Mucosa of descending colon (tissue), 3 donors: ENCODE measurements at regions not wholly inside any gene's neighbourhood (a gene's known extent, or its start where the extent isn't known, plus 50 kb on each side); places are given as distances from the start of the nearest gene placed in this dataset.

ENCODE experiments used
- ATAC-seq: fragments of 200-7000 bp; cut with Tn5 transposase; one replicate; pipeline ENCODE4 v1.9.1; 2020; ENCODE audit warnings: mild to moderate bottlenecking, moderate library complexity
- DNase-seq, 3 donors: peaks; one replicate each; pipeline ENCODE4 v3.0.0-alpha.2; 2020
- H3K36me3 ChIP-seq: fragments of 200-600 bp; one replicate; pipeline ENCODE4 v1.8.0; 2021; ENCODE audit warnings: low read depth, mild to moderate bottlenecking
- H3K4me1 ChIP-seq: fragments of 200-600 bp; one replicate; pipeline ENCODE4 v1.8.0; 2021; ENCODE audit warnings: low read depth, mild to moderate bottlenecking
- H3K4me3 ChIP-seq: fragments of 200-600 bp; one replicate; pipeline ENCODE4 v1.8.0; 2021; ENCODE audit warnings: mild to moderate bottlenecking
- H3K9me3 ChIP-seq: fragments of 200-600 bp; one replicate; pipeline ENCODE4 v1.8.0; 2021; ENCODE audit warnings: mild to moderate bottlenecking
- intact Hi-C, 2 donors: fragments of 100-400 bp; cut with DNase I in 1 of 2; cut with micrococcal nuclease in 1 of 2; formaldehyde crosslinking; loops; one replicate each; pipeline versions ENCODE4 v1.11.0 to v1.11.1; 2022; cut with DNase I, micrococcal nuclease
- TF ChIP-seq, protein P1 (sequence below): fragments of 200-600 bp; IDR thresholded peaks from one replicate; pipeline ENCODE4 v1.8.0; 2022; ENCODE audit warnings: antibody characterized with exemption, mild to moderate bottlenecking
- donor health status: DM: no; HTN: no; CAD: no; lungs with moderate emphysema.
- donor health status: DM: no; HTN: no; CAD: no.
- donor health status: DM: no; HTN: yes; CAD: no.

DNA sequence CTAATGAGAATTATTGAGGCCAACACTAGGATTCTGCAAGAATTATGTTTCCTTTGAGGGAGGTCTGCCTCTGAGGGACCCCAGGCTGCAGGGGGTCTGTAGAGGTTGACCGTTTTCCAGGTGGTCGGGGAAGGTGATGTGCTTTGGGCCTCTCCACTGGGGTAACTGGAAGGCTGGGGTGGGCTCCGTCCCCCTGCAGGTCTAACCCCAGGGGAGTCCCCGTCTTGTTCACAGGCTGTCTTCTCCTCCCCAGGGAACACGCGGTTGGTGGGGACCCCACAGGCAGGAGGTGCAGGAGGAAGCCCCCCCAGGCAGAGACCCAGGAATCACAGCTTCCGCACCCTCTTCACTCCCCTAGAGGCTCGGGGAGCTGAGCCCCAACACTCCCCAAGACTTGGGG lies 726.4 kb downstream of the BRD1 start:
- TF ChIP-seq, protein P1, sequence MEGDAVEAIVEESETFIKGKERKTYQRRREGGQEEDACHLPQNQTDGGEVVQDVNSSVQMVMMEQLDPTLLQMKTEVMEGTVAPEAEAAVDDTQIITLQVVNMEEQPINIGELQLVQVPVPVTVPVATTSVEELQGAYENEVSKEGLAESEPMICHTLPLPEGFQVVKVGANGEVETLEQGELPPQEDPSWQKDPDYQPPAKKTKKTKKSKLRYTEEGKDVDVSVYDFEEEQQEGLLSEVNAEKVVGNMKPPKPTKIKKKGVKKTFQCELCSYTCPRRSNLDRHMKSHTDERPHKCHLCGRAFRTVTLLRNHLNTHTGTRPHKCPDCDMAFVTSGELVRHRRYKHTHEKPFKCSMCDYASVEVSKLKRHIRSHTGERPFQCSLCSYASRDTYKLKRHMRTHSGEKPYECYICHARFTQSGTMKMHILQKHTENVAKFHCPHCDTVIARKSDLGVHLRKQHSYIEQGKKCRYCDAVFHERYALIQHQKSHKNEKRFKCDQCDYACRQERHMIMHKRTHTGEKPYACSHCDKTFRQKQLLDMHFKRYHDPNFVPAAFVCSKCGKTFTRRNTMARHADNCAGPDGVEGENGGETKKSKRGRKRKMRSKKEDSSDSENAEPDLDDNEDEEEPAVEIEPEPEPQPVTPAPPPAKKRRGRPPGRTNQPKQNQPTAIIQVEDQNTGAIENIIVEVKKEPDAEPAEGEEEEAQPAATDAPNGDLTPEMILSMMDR = no peak
- no peak overlapping the region for H3K4me3 ChIP-seq
- intact Hi-C loops = no loop called here
- no peaks in the 10 kb centered on the region for H3K9me3 ChIP-seq
- H3K4me1 ChIP-seq = no peaks in the 10 kb centered on the region
- DNase-seq (no peak), ATAC-seq (no peak)
- H3K36me3 ChIP-seq = no peaks in the 10 kb centered on the region

DNA sequence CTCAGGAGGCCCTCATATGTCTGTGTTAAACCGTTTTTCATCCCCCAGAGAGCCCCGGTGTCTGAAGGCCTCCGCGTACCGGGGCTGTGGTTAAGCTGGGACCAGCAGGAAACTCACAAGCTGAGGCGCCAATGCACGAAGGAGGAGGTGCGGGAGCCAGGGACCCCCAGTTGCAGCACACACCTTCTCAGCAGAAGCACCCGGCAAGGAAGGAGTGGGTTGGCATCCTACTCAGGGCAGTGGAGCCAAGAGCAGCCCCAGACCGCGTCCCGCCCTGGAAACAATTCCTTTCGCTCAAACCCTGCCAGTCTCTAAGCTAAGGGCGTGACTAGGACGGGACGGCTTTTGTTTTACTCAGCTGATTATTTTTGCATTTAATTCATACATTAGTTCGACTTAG lies 726.9 kb downstream of the BRD1 start:
- H3K4me1 ChIP-seq = no peaks in the 10 kb centered on the region
- intact Hi-C loops = no loop called here
- DNase-seq (no peak), ATAC-seq (no peak)
- TF ChIP-seq, protein P1 = no peak
- H3K4me3 ChIP-seq = no peak overlapping the region
- no peaks in the 10 kb centered on the region for H3K9me3 ChIP-seq
- no peaks in the 10 kb centered on the region for H3K36me3 ChIP-seq

DNA sequence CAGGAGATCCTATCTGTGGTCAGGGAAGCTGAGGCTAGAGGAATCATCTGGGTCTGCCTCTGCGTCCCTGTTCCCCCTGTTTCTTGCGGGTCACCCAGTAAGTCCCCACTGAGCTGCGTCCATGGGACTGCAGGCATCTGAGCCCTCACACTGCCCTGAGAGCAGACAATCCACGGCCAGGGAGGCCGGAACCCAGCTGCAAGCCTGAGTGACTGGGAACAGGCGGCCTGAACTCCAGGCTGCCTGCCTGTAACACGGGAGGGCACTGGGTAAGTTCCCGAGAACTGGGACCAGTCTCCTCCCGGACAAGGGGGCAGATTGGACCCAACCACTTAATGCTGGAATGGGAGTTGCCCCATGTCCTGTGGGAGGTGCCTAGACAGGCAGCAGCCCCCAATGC lies 727.4 kb downstream of the BRD1 start:
- Histone ChIP-seq H3K4me3 (no peak overlapping the region), H3K4me1 (no peaks in the 10 kb centered on the region), H3K36me3 (no peaks in the 10 kb centered on the region), H3K9me3 (no peaks in the 10 kb centered on the region)
- TF ChIP-seq, protein P1 = no peak
- intact Hi-C loops = no loop called here
- ATAC-seq (no peak), DNase-seq (no peak)

DNA sequence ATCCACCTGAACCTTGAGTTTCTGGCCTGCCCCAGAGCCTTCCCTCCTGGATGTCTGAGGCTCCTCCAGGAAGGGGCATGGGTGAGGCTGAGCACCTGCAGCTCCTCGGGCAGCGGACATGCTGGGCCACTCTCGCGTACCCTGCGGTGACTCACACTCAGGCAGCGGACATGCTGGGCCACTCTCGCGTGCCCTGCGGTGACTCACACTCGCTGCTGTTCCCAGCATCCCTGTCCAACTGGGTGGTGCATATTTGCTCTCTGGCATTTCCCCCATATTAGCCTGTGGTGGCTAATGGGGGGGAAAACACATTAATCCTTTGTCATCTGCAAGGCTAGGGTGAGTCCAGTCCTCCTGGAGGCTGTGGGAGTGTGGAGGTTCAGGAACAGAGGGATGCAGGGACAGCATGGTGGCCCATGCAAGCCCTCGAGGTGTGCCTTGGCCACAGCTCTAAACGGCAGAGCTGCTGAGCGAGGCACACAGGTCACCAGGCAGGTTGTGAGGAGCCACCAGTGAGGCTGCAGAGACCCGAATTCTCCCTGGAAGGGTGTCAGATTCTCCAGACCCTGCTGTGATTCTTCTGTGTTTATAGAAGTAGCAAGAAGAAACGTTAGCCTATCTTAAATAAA lies 728.1 kb downstream of the BRD1 start:
- Histone ChIP-seq H3K4me1 (no peaks in the 10 kb centered on the region), H3K9me3 (no peaks in the 10 kb centered on the region), H3K4me3 (no peak overlapping the region), H3K36me3 (no peaks in the 10 kb centered on the region)
- no peak for ATAC-seq
- intact Hi-C loops = no loop called here
- no peak for DNase-seq
- TF ChIP-seq, protein P1 = no peak

DNA sequence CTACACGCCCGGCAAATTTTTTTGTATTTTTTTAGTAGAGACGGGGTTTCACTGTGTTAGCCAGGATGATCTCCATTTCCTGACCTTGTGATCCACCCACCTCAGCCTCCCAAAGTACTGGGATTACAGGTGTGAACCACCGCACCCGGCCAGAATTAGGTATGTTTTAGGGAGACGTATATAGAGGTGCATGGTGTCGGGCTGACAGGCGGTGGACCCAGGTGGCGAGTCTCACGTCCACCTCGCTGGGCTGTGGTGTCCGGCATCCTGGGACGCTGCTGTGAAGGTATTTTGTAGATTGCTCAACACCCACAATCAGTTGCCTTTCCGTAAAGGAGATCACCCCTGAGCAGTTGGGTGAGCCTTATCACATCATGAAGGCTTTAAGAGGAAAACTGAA lies 728.6 kb downstream of the BRD1 start:
- ATAC-seq (no peak), DNase-seq (no peak)
- Histone ChIP-seq H3K9me3 (no peaks in the 10 kb centered on the region), H3K4me1 (no peaks in the 10 kb centered on the region), H3K4me3 (no peak overlapping the region), H3K36me3 (no peaks in the 10 kb centered on the region)
- intact Hi-C loops = no loop called here
- TF ChIP-seq, protein P1 = no peak

DNA sequence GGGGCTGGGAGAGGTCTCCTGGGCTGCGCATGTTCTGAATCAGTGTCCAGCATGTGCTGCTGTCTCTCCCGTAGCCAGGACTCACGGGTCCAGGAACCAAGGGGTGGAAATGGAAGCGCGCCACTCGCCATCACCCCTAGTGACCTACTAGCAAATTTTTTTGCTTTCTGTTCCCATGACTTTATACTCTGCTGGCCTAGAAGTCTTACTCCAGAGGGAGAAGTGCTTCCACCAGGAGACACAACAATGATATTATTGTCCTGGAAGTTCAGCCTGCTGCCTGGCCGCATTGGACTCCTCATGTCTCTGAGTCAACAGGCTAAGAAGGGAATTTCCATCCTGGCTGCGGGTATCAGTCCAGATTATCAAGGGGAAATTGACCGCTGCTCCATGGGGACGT lies 729.7 kb downstream of the BRD1 start:
- intact Hi-C loops = no loop called here
- H3K9me3 ChIP-seq = no peaks in the 10 kb centered on the region
- no peaks in the 10 kb centered on the region for H3K36me3 ChIP-seq
- no peaks in the 10 kb centered on the region for H3K4me1 ChIP-seq
- no peak overlapping the region for H3K4me3 ChIP-seq
- ATAC-seq (no peak), DNase-seq (no peak)
- TF ChIP-seq, protein P1 = no peak
